Activated B cell treated with CpG ODN at 0.5 μM for 24 hours (primary cell): ENCODE measurements at regions not wholly inside any gene's neighbourhood (a gene's known extent, or its start where the extent isn't known, plus 50 kb on each side); places are given as distances from the start of the nearest gene placed in this dataset.

ENCODE experiments used
- ATAC-seq: fragments of 200-7000 bp; cut with Tn5 transposase; one replicate; pipeline ENCODE4 v1.10.0; 2021; ENCODE audit warnings: low read depth, mild to moderate bottlenecking, moderate library complexity
- CTCF ChIA-PET: fragments of 350-600 bp; sonication (Branson Sonifier 250); formaldehyde crosslinking; loops from one replicate; lab custom pipeline; 2021; ENCODE audit warnings: antibody characterized with exemption; lab: Charles Lee
- POLR2A ChIA-PET: fragments of 350-600 bp; sonication (Branson Sonifier 250); formaldehyde crosslinking; loops from one replicate; lab custom pipeline; 2021; ENCODE audit warnings: antibody characterized with exemption; lab: Charles Lee
- DNase-seq: peaks from one replicate; pipeline ENCODE4 v3.0.0; 2022
- H3K27ac Mint-ChIP-seq: one replicate; pipeline ENCODE4 v1.8.0; 2020; ENCODE audit warnings: mixed read lengths
- H3K27me3 Mint-ChIP-seq: one replicate; pipeline ENCODE4 v1.8.0; 2021; ENCODE audit warnings: mixed read lengths
- H3K36me3 Mint-ChIP-seq: one replicate; pipeline ENCODE4 v1.8.0; 2021; ENCODE audit warnings: low read depth, mixed read lengths
- H3K4me1 Mint-ChIP-seq: one replicate; pipeline ENCODE4 v1.8.0; 2021; ENCODE audit warnings: mixed read lengths
- H3K4me3 Mint-ChIP-seq: one replicate; pipeline ENCODE4 v1.8.0; 2020; ENCODE audit warnings: mild to moderate bottlenecking, mixed read lengths
- H3K9me3 Mint-ChIP-seq: one replicate; pipeline ENCODE4 v1.8.0; 2020; ENCODE audit warnings: mixed read lengths
- intact Hi-C: fragments of 100-400 bp; cut with micrococcal nuclease; formaldehyde crosslinking; loops from one replicate; pipeline ENCODE4 v1.15.1; 2024
- TF ChIP-seq, protein P1 (sequence below): fragments of 200-600 bp; IDR thresholded peaks from one replicate; pipeline ENCODE4 v1.8.0; 2022; ENCODE audit warnings: antibody characterized with exemption, mild to moderate bottlenecking

DNA sequence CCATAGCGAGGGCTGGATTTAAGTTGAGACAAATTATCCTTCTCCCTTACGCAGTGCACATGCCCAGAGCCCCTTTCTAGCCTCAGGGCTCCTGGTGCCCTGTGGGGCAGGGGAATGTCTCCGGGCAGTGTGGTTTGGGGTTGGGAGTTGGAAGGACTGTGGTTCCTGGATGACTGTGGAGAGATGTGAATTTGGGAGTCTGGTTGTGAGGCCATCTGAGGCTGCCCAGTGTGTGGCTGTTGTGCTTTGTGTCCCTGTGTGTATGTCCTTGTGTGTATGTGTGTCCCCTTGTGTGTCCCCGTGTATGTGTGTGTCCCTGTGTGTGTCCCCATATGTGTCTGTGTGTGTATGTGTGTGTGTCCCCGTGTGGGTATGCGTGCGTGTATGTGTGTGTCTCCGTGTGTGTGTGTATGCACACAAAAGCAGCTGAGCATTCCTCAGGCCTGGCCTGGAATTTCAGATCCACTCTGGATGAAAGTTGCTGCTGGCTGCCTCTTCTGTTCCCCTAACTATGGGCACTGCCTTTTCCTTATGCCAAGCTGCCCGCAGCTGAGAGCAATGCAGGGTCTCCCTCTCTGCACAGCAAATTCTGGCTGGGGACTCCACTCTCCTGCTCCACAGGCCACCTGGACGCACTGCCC lies 65.4 kb downstream of the UBIAD1 start:
- TF ChIP-seq, protein P1, sequence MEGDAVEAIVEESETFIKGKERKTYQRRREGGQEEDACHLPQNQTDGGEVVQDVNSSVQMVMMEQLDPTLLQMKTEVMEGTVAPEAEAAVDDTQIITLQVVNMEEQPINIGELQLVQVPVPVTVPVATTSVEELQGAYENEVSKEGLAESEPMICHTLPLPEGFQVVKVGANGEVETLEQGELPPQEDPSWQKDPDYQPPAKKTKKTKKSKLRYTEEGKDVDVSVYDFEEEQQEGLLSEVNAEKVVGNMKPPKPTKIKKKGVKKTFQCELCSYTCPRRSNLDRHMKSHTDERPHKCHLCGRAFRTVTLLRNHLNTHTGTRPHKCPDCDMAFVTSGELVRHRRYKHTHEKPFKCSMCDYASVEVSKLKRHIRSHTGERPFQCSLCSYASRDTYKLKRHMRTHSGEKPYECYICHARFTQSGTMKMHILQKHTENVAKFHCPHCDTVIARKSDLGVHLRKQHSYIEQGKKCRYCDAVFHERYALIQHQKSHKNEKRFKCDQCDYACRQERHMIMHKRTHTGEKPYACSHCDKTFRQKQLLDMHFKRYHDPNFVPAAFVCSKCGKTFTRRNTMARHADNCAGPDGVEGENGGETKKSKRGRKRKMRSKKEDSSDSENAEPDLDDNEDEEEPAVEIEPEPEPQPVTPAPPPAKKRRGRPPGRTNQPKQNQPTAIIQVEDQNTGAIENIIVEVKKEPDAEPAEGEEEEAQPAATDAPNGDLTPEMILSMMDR, result no peak
- no peak for DNase-seq
- CTCF ChIA-PET, result interaction anchor here (0.7 to 1.0 kb wide), 2 partner anchors 246 to 381 kb away, joined by 3 read pairs; no protein-coding TSS in a partner anchor
- peaks cover 22% of the 10 kb centered on the region for H3K4me1 Mint-ChIP-seq
- intact Hi-C loops, result no loop called here
- no peaks in the 10 kb centered on the region for H3K9me3 Mint-ChIP-seq
- H3K4me3 Mint-ChIP-seq, result no peak overlapping the region
- H3K27ac Mint-ChIP-seq, result no peak overlapping the region
- no peaks in the 10 kb centered on the region for H3K36me3 Mint-ChIP-seq
- POLR2A ChIA-PET, result no interaction called here
- no peak for ATAC-seq
- peaks cover 22% of the 10 kb centered on the region for H3K27me3 Mint-ChIP-seq

DNA sequence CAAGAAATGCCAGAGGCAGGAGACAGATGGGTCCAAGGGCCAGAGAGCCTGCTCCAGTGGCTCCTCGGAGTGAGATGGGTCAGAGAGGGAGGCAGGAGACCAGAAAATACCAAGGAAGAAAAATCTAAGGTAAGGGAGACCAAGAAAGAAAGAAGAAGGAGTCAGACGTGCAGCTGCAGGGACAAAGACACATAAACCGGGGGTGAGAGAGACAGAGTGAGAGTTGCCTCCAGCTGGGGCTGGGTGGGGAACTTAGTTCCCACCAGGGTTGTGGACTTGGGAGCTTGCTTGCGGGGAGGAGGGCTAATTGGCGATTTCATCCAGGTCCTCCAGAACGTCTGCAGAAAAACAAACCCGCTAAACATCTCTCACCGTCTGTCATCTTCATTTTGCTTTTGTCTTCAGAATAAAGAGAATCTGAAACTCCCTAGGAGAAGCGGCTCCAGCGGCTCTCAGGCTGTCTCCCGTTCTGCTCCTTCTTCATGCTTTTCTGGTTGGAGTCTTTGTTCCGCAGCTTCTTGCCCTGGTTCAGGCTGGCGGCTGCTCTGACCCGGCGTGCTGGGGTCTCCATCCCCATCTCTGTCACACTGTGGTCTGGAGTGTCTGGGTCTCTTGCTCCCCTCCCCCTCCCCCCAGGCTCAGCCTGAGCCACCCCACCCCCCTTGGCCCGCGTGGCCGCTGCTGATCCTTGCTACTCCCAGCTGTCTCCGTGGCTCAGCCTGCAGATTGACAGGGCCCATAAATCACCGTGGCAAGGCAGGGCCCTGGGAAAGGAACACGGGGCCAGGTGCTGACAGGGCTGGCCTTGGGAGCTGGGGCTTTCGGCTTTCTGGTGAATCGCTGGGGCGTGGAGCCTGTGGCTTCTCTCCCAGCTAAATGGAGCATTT lies 66.6 kb downstream of the UBIAD1 start:
- intact Hi-C loops, result no loop called here
- Mint-ChIP-seq H3K27ac (no peak overlapping the region), H3K27me3 (peaks cover 22% of the 10 kb centered on the region), H3K4me3 (no peak overlapping the region), H3K9me3 (no peaks in the 10 kb centered on the region), H3K4me1 (peaks cover 18% of the 10 kb centered on the region), H3K36me3 (no peaks in the 10 kb centered on the region)
- TF ChIP-seq, protein P1, result no peak
- ATAC-seq (no peak), DNase-seq (no peak)
- CTCF ChIA-PET, result interaction anchor here (0.7 kb wide), 1 partner anchor 305 kb away, joined by 3 read pairs; no protein-coding TSS in a partner anchor
- POLR2A ChIA-PET, result interaction anchor here (0.6 kb wide), 1 partner anchor 950 kb away, joined by 5 read pairs; no protein-coding TSS in a partner anchor

DNA sequence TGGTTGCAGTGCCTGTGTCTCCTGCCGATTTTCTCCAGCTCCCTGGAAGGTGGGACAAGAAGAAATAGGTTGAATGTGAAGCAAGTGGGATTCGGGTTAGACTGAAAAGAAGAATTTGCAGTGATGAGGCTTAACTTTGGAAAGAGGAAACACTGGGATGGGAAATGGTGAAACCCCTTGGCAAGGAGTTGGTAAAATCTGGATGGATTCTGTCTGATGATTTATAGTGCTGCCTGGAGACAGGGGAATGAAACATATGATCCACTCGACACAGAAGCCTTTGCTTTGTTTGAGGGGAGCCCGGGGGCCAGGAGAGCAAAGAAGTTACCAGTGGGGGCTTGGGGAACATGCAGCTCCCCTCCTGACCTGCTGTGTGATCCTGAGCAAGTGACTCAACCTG lies 67.2 kb downstream of the UBIAD1 start:
- DNase-seq (no peak), ATAC-seq (no peak)
- Mint-ChIP-seq H3K36me3 (no peaks in the 10 kb centered on the region), H3K9me3 (no peaks in the 10 kb centered on the region), H3K27me3 (peaks cover 22% of the 10 kb centered on the region), H3K4me3 (no peak overlapping the region), H3K4me1 (peaks cover 15% of the 10 kb centered on the region), H3K27ac (no peak overlapping the region)
- POLR2A ChIA-PET, result no interaction called here
- intact Hi-C loops, result no loop called here
- TF ChIP-seq, protein P1, result no peak
- CTCF ChIA-PET, result interaction anchor here (0.7 kb wide), 1 partner anchor 304 kb away, joined by 3 read pairs; no protein-coding TSS in a partner anchor

DNA sequence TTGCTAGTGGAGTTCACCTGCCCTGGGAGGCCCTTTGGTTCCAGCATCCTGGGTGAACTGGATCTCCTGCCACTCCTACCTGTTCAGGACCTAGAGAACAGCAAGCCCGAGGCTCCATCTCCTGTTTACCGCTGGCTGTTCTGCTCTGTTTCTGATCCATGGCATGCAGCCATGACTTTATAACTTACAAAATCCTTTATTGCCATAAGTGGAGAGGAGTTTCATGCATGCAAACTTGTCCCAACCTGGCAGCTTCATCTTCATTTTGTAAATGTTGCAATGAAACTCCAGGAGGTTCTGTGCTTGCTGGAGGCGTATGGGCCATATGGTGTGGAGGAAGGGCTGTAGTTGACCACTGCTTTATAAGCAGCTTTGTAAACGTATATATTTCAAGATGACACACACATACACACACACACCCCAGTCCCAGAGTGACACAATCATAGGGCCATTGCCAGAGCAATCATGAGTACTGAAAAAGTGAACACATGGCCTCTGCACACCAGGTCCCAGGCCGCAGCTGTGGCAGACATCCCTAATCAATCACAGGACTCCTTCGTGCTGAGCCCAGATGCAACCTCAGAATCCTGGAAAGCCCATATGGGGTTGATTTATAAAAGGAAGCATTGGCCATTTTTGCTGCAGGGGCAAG lies 69.0 kb downstream of the UBIAD1 start:
- CTCF ChIA-PET, result no interaction called here
- intact Hi-C loops, result no loop called here
- Mint-ChIP-seq H3K4me1 (peaks cover 6% of the 10 kb centered on the region), H3K4me3 (no peak overlapping the region), H3K9me3 (no peaks in the 10 kb centered on the region), H3K36me3 (no peaks in the 10 kb centered on the region), H3K27me3 (peaks cover 25% of the 10 kb centered on the region), H3K27ac (no peak overlapping the region)
- DNase-seq (no peak), ATAC-seq (no peak)
- POLR2A ChIA-PET, result no interaction called here
- TF ChIP-seq, protein P1, result no peak
